Spleen (tissue), 7 donors: ENCODE measurements at regions not wholly inside any gene's neighbourhood (a gene's known extent, or its start where the extent isn't known, plus 50 kb on each side); places are given as distances from the start of the nearest gene placed in this dataset.

Experiments
- POLR2A ChIP-seq, 3 donors: fragments of 450-650 bp; IDR thresholded peaks; one replicate each; pipeline ENCODE4 v1.5.1; 2017; ENCODE audit warnings: antibody characterized with exemption in 3 of 3, mild to moderate bottlenecking in 1 of 3
- POLR2AphosphoS5 ChIP-seq, 3 donors: sonication (generic); formaldehyde crosslinking; IDR thresholded peaks; one replicate each; pipeline ENCODE4 v1.5.1; 2017; ENCODE audit warnings: antibody characterized with exemption in 3 of 3
- TF ChIP-seq, protein P1 (sequence below), 11 experiments: fragments of 200-600 bp in 7 of 11; fragments of 450-650 bp in 4 of 11; sonication (generic) in 4 of 11; IDR thresholded peaks in 8 of 11; conservative IDR thresholded peaks in 3 of 11; 1 replicate in 7 of 11; 2 replicates in 4 of 11; pipeline versions ENCODE4 v1.4.0 to v1.8.0; 2016 to 2021; ENCODE audit warnings: antibody characterized with exemption in 11 of 11, inconsistent platforms in 4 of 11, mild to moderate bottlenecking in 1 of 11
- donor health status: DM: no; HTN: no; CAD: no; lungs with moderate emphysema.
- donor health status: DM: no; HTN: no; CAD: no.
- donor health status: DM: no; HTN: no; CAD: no.

DNA sequence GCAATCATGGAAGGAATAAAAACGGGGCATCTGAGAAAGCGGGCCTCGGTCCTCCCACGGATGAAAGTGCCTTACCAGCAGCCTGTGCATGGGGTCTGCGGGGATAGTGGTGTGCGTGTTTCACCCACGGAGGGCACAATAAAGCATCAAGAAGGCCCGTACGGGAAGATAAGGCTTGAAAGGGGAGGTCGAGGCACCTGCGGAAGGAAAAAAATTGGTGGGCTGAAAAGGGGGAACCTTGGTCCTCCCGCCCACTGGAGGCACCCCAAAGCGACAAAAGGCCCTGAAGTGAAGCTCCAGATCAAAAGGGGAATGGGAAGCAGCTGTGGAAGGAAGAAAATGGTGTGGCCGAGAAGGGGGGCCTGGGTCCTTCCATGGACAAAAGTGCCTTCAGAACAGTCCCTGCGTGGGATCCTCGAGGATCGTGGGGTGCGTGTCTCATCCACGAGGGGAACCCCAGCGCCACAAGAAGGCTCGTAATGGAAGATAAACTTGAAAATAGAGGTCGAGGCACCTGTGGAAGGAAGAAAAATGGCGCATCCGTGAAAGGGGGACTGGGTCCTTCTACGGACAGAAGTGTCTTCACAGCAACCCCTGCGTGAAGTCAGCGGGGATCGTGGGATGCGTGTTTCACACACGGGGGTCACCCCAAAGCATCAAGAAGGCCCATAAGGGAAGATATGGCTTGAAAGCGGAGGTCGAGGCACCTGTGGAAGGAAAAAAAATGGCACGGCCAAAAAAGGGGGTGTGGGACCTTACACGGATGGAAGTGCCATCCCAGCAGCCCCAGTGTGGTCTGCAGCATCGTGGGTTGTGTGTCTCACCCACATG, 276.9 kb downstream of the ALG10 start:
- TF ChIP-seq, protein P1, sequence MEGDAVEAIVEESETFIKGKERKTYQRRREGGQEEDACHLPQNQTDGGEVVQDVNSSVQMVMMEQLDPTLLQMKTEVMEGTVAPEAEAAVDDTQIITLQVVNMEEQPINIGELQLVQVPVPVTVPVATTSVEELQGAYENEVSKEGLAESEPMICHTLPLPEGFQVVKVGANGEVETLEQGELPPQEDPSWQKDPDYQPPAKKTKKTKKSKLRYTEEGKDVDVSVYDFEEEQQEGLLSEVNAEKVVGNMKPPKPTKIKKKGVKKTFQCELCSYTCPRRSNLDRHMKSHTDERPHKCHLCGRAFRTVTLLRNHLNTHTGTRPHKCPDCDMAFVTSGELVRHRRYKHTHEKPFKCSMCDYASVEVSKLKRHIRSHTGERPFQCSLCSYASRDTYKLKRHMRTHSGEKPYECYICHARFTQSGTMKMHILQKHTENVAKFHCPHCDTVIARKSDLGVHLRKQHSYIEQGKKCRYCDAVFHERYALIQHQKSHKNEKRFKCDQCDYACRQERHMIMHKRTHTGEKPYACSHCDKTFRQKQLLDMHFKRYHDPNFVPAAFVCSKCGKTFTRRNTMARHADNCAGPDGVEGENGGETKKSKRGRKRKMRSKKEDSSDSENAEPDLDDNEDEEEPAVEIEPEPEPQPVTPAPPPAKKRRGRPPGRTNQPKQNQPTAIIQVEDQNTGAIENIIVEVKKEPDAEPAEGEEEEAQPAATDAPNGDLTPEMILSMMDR (IDR thresholded peaks at IDR 0.05 in 8 of 11, conservative IDR thresholded peaks at IDR 0.05 in 3 of 11): no peak
- TF ChIP-seq POLR2A (IDR thresholded peaks at IDR 0.05) (no peak), POLR2AphosphoS5 (IDR thresholded peaks at IDR 0.05) (no peak)
